ENCODE measurements at regions not wholly inside any gene's neighbourhood (a gene's known extent, or its start where the extent isn't known, plus 50 kb on each side); places are given as distances from the start of the nearest gene placed in this dataset.
"Not testable (repeated sequence)": the region's sequence is repeated elsewhere in the genome, so short reads cannot be mapped to it uniquely, and the experiment has no call there.

DNA sequence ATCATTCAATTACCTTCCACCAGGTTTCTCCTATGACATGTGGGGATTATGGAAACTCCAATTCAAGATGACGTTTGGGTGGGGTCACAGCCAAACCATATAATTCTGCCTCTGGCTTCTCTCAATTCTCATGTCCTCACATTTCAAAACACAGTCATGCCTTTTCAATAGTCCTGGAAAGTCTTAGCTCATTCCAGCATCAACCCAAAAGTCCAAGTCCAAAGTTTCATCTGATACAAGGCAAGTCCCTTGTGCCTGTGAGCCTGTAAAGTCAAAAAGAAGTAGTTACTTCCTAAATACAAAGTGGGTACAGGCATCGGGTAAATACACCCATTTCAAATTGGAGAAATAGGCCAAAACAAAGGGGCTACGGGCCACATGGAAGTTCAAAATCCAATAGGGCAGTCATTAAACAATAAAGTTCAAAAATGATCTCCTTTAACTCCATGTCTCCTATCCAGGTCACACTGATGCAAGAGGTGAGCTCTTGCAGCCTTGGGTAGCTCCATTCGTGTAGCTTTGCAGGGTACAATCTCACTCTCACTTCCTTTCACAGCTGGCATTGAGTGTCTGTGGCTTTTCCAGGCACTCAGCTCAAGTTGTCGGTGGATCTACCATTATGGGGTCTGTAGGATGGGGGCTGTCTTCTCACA, 112.9 kb downstream of the FCRL5 start:
- DNase-seq (ENCODE audit: low read depth): no peak
- TF ChIP-seq CTCF (conservative IDR thresholded peaks at IDR 0.05; ENCODE audit: control insufficient read depth, insufficient read depth, low read depth, low read length): no peak

DNA sequence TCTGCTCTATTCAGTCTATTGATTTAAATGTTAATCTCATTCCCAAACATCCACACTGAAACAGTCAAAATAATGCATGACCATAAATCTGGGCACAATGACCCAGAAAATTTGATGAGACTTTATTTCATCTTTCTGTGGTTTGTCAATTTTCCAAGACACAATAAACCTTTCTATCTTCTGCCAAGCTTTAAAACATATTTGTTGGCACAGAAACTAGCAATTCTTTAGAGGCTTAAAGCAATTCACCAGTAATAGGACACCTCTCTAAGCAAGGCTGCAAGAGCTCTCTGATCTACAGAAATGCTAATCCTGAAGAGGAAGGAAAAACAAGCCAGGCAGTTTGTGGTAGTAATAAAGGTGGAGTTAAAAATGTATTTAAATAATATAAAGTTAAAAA, 113.7 kb downstream of the FCRL5 start:
- H3K4me3 ChIP-seq (ENCODE audit: control insufficient read depth, low read depth, low read length): no peak overlapping the region
- no peak for TF ChIP-seq CTCF (conservative IDR thresholded peaks at IDR 0.05; ENCODE audit: control insufficient read depth, insufficient read depth, low read depth, low read length)
- DNase-seq (ENCODE audit: low read depth): no peak

More for the DNA sequence above, 112.9 kb downstream of the FCRL5 start:
- no peak overlapping the region for H3K4me3 ChIP-seq (ENCODE audit: control insufficient read depth, low read depth, low read length)

- TF ChIP-seq CTCF (conservative IDR thresholded peaks at IDR 0.05; ENCODE audit: control insufficient read depth, insufficient read depth, low read depth, low read length): no peak
- no peak overlapping the region for H3K4me3 ChIP-seq (ENCODE audit: control insufficient read depth, low read depth, low read length)
- DNase-seq (ENCODE audit: low read depth): no peak
Observed at GRCh38 chr1:157438146-157438545, 114.2 kb downstream of the FCRL5 start.

DNA sequence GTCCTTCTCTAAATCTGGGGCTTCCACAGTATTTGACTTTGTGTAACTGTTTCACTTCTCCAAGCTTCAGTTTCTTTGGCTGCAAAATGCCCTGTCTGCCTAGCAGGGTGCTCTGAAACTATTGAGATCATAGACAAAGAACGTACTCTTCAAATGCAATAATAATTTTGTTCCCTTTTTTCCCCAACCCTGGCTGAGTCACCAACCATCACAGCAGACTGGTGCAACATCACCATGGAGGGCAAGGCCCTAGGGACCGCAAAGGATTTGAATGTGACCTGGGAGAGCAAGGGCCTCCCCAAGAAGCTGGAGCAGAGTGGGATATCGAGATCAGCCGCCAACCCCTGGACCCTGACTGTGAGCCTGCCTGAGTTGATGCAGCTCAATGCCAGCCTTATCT, 115.0 kb downstream of the FCRL5 start:
- no peak for DNase-seq (ENCODE audit: low read depth)
- no peak for TF ChIP-seq CTCF (conservative IDR thresholded peaks at IDR 0.05; ENCODE audit: control insufficient read depth, insufficient read depth, low read depth, low read length)
- H3K4me3 ChIP-seq (ENCODE audit: control insufficient read depth, low read depth, low read length): no peak overlapping the region

- H3K4me3 ChIP-seq (ENCODE audit: control insufficient read depth, low read depth, low read length): no peak overlapping the region
- DNase-seq (ENCODE audit: low read depth): peak; percentile 69
- no peak for TF ChIP-seq CTCF (conservative IDR thresholded peaks at IDR 0.05; ENCODE audit: control insufficient read depth, insufficient read depth, low read depth, low read length)
Observed at GRCh38 chr1:157431751-157432150, 120.6 kb downstream of the FCRL5 start.

DNA sequence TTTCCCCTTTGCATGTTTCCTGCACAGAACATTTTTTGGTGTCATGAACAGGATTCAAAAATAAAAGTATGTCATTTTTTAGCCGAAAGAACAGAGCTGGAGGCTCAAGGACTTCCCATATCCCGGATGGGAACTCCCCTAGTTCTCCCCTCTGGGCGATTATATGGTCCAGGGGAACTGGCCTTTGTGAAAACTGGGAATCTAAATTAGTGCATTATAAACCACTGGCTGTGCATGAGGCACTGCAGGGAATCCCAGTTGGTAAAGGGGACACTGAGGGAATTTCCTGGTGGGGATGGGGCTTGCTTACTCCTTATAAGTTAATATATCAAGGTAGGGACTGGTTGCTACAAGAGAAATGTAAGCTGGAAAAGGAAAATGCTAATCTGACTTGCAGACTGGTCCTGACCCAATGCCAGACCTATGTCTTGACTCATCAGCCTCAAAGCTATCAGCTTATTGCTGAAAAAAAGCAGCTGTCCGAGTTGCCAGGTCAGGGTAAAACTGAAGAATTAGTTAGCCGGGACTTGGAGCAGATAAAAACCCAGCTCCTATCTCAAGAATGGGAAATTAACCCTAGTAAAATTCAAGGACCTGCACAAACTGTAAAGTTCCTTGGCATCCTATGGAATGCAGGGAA, 122.6 kb downstream of the FCRL5 start:
- no peak overlapping the region for H3K4me3 ChIP-seq (ENCODE audit: control insufficient read depth, low read depth, low read length)
- DNase-seq (ENCODE audit: low read depth): peak; percentile 36
- no peak for TF ChIP-seq CTCF (conservative IDR thresholded peaks at IDR 0.05; ENCODE audit: control insufficient read depth, insufficient read depth, low read depth, low read length)

DNA sequence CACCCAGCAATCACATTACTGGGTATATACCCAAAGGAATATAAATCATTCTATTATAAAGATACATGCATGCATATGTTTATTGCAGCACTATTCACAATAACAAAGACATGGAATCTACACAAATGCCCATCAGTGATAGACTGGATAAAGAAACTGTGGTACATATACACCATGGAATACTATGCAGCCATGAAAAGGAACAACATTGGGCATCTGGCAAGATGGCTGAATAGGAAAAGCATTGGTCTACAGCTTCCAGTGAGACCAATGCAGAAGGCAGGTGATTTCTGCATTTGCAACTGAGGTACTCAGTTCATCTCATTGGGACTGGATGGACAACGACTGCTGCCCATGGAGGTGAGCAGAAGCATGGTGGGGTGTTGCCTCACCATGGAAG, 128.6 kb downstream of the FCRL5 start:
- not testable (repeated sequence) for H3K4me3 ChIP-seq (ENCODE audit: control insufficient read depth, low read depth, low read length); DNase-seq (ENCODE audit: low read depth)
